ENCODE measurements at regions not wholly inside any gene's neighbourhood (a gene's known extent, or its start where the extent isn't known, plus 50 kb on each side); places are given as distances from the start of the nearest gene placed in this dataset.

- TF ChIP-seq CTCF (IDR thresholded peaks at IDR 0.05; ENCODE audit: low read depth, low read length, missing control alignments): no peak
- in situ Hi-C loops (cut with HindIII; ENCODE audit: low sequenced_read_pairs): no loop called here
- DNase-seq (ENCODE audit: low read depth): no peak
Observed at GRCh38 chr13:109858319-109858718, 71.9 kb upstream of the IRS2 start.

GRCh38 chr13:109857803-109858202 is 71.4 kb upstream of the IRS2 start:
- H3K4me3 ChIP-seq (ENCODE audit: low read depth, low read length): no peak overlapping the region
- no peak for TF ChIP-seq CTCF (IDR thresholded peaks at IDR 0.05; ENCODE audit: low read depth, low read length, missing control alignments)
- in situ Hi-C loops (cut with HindIII; ENCODE audit: low sequenced_read_pairs): no loop called here
- DNase-seq (ENCODE audit: low read depth): no peak

More at GRCh38 chr13:109858319-109858718, 71.9 kb upstream of the IRS2 start:
- H3K4me3 ChIP-seq (ENCODE audit: low read depth, low read length): no peak overlapping the region

- no peak overlapping the region for H3K4me3 ChIP-seq (ENCODE audit: low read depth, low read length)
- DNase-seq (ENCODE audit: low read depth): no peak
- TF ChIP-seq CTCF (IDR thresholded peaks at IDR 0.05; ENCODE audit: low read depth, low read length, missing control alignments): no peak
- in situ Hi-C loops (cut with HindIII; ENCODE audit: low sequenced_read_pairs): no loop called here
Observed at GRCh38 chr13:109857325-109857724, 70.9 kb upstream of the IRS2 start.

GRCh38 chr13:109856350-109856749 is 70.0 kb upstream of the IRS2 start:
- TF ChIP-seq CTCF (IDR thresholded peaks at IDR 0.05; ENCODE audit: low read depth, low read length, missing control alignments): no peak
- H3K4me3 ChIP-seq (ENCODE audit: low read depth, low read length): no peak overlapping the region
- no peak for DNase-seq (ENCODE audit: low read depth)
- in situ Hi-C loops (cut with HindIII; ENCODE audit: low sequenced_read_pairs): no loop called here

- no peak for TF ChIP-seq CTCF (IDR thresholded peaks at IDR 0.05; ENCODE audit: low read depth, low read length, missing control alignments)
- no peak for DNase-seq (ENCODE audit: low read depth)
- in situ Hi-C loops (cut with HindIII; ENCODE audit: low sequenced_read_pairs): no loop called here
- H3K4me3 ChIP-seq (ENCODE audit: low read depth, low read length): no peak overlapping the region
Observed at GRCh38 chr13:109853153-109853552, 66.8 kb upstream of the IRS2 start.

- TF ChIP-seq CTCF (IDR thresholded peaks at IDR 0.05; ENCODE audit: low read depth, low read length, missing control alignments): no peak
- in situ Hi-C loops (cut with HindIII; ENCODE audit: low sequenced_read_pairs): no loop called here
- no peak for DNase-seq (ENCODE audit: low read depth)
Observed at GRCh38 chr13:109846185-109846584, 59.8 kb upstream of the IRS2 start.

GRCh38 chr13:109844396-109844795 is 58.0 kb upstream of the IRS2 start:
- peak; percentile 6 for DNase-seq (ENCODE audit: low read depth)
- no peak overlapping the region for H3K4me3 ChIP-seq (ENCODE audit: low read depth, low read length)
- in situ Hi-C loops (cut with HindIII; ENCODE audit: low sequenced_read_pairs): no loop called here
- no peak for TF ChIP-seq CTCF (IDR thresholded peaks at IDR 0.05; ENCODE audit: low read depth, low read length, missing control alignments)

More at GRCh38 chr13:109846185-109846584, 59.8 kb upstream of the IRS2 start:
- H3K4me3 ChIP-seq (ENCODE audit: low read depth, low read length): no peak overlapping the region
